A549 (cell line): ENCODE measurements at regions not wholly inside any gene's neighbourhood (a gene's known extent, or its start where the extent isn't known, plus 50 kb on each side); places are given as distances from the start of the nearest gene placed in this dataset.

Experiments used
- BCL3 ChIP-seq: fragments of >200 bp; sonication (Bioruptor Twin); formaldehyde crosslinking; IDR thresholded peaks from 3 replicates; pipeline ENCODE4 v1.6.1; 2016
- CEBPB ChIP-seq, 2 experiments: fragments of >200 bp in 1 of 2; sonication (Bioruptor Twin) in 1 of 2; formaldehyde crosslinking in 1 of 2; IDR thresholded peaks; 2 replicates each; pipeline ENCODE4 v1.6.1; 2012 to 2016
- CHD4 ChIP-seq: fragments of 200-600 bp; sonication (generic); IDR thresholded peaks from 2 replicates; pipeline ENCODE4 v1.6.1; 2016; ENCODE audit warnings: antibody characterized with exemption, mild to moderate bottlenecking, borderline replicate concordance
- CTCF ChIP-seq: fragments of >200 bp; sonication (Bioruptor Twin); formaldehyde crosslinking; IDR thresholded peaks from 3 replicates; pipeline ENCODE4 v1.5.1; 2016
- EP300 ChIP-seq, 2 experiments: fragments of >200 bp; sonication (Bioruptor Twin); formaldehyde crosslinking; IDR thresholded peaks; 2 replicates in 1 of 2; 3 replicates in 1 of 2; pipeline ENCODE4 v1.6.1; 2016 to 2017
- FOXS1 ChIP-seq: fragments of 250-450 bp; sonication (Bioruptor Pico); IDR thresholded peaks from 2 replicates; pipeline ENCODE4 v1.5.0; 2020; ENCODE audit warnings: mild to moderate bottlenecking, moderate library complexity
- HOXA7 ChIP-seq: fragments of 250-450 bp; sonication (Bioruptor Pico); IDR thresholded peaks from 2 replicates; pipeline ENCODE4 v1.5.0; 2020; ENCODE audit warnings: mild to moderate bottlenecking, moderate library complexity
- JUNB ChIP-seq: fragments of >200 bp; sonication (Bioruptor Twin); formaldehyde crosslinking; IDR thresholded peaks from 2 replicates; pipeline ENCODE4 v1.6.1; 2016
- POLR2A ChIP-seq: IDR thresholded peaks from 2 replicates; pipeline ENCODE4 v1.6.1; 2012; ENCODE audit warnings: mild to moderate bottlenecking, low read length
- RFX5 ChIP-seq: fragments of 450-650 bp; IDR thresholded peaks from 2 replicates; pipeline ENCODE4 v1.7.1; 2014; ENCODE audit warnings: antibody characterized with exemption, mild to moderate bottlenecking, moderate library complexity
- TF ChIP-seq, protein P1 (sequence below): fragments of 450-650 bp; IDR thresholded peaks from 2 replicates; pipeline ENCODE4 v1.6.1; 2014; ENCODE audit warnings: antibody characterized with exemption
- TF ChIP-seq, protein P2 (sequence below): fragments of 200-600 bp; sonication (generic); IDR thresholded peaks from 2 replicates; pipeline ENCODE4 v1.6.1; 2016; ENCODE audit warnings: antibody characterized with exemption, mild to moderate bottlenecking, moderate library complexity

GRCh38 chr20:1808101-1808500, 87.1 kb upstream of the SIRPA start:
- no peak for TF ChIP-seq EP300 (IDR thresholded peaks at IDR 0.05)
- TF ChIP-seq, protein P1, sequence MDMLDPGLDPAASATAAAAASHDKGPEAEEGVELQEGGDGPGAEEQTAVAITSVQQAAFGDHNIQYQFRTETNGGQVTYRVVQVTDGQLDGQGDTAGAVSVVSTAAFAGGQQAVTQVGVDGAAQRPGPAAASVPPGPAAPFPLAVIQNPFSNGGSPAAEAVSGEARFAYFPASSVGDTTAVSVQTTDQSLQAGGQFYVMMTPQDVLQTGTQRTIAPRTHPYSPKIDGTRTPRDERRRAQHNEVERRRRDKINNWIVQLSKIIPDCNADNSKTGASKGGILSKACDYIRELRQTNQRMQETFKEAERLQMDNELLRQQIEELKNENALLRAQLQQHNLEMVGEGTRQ = no peak
- no peak for TF ChIP-seq POLR2A
- TF ChIP-seq, protein P2, sequence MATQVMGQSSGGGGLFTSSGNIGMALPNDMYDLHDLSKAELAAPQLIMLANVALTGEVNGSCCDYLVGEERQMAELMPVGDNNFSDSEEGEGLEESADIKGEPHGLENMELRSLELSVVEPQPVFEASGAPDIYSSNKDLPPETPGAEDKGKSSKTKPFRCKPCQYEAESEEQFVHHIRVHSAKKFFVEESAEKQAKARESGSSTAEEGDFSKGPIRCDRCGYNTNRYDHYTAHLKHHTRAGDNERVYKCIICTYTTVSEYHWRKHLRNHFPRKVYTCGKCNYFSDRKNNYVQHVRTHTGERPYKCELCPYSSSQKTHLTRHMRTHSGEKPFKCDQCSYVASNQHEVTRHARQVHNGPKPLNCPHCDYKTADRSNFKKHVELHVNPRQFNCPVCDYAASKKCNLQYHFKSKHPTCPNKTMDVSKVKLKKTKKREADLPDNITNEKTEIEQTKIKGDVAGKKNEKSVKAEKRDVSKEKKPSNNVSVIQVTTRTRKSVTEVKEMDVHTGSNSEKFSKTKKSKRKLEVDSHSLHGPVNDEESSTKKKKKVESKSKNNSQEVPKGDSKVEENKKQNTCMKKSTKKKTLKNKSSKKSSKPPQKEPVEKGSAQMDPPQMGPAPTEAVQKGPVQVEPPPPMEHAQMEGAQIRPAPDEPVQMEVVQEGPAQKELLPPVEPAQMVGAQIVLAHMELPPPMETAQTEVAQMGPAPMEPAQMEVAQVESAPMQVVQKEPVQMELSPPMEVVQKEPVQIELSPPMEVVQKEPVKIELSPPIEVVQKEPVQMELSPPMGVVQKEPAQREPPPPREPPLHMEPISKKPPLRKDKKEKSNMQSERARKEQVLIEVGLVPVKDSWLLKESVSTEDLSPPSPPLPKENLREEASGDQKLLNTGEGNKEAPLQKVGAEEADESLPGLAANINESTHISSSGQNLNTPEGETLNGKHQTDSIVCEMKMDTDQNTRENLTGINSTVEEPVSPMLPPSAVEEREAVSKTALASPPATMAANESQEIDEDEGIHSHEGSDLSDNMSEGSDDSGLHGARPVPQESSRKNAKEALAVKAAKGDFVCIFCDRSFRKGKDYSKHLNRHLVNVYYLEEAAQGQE = no peak
- TF ChIP-seq BCL3 = no peak
- no peak for TF ChIP-seq HOXA7 (CRISPR knock-in tag)
- no peak for TF ChIP-seq RFX5
- TF ChIP-seq JUNB = no peak
- TF ChIP-seq CTCF = no peak
- TF ChIP-seq CEBPB (IDR thresholded peaks at IDR 0.05) = no peak
- TF ChIP-seq FOXS1 = no peak
- no peak for TF ChIP-seq CHD4
